B cell (primary cell): ENCODE measurements at regions not wholly inside any gene's neighbourhood (a gene's known extent, or its start where the extent isn't known, plus 50 kb on each side); places are given as distances from the start of the nearest gene placed in this dataset.

ENCODE experiments used
- ATAC-seq: fragments of 200-7000 bp; cut with Tn5 transposase; one replicate; pipeline ENCODE4 v1.10.0; 2021; ENCODE audit warnings: low read depth, mild to moderate bottlenecking, moderate number of reproducible peaks, moderate library complexity
- CTCF ChIA-PET: fragments of 350-600 bp; sonication (Branson Sonifier 250); formaldehyde crosslinking; loops from one replicate; lab custom pipeline; 2021; ENCODE audit warnings: antibody characterized with exemption, inconsistent platforms; lab: Charles Lee
- POLR2A ChIA-PET: fragments of 350-600 bp; sonication (Branson Sonifier 250); formaldehyde crosslinking; loops from one replicate; lab custom pipeline; 2021; ENCODE audit warnings: antibody characterized with exemption; lab: Charles Lee
- DNase-seq: peaks from one replicate; pipeline ENCODE4 v3.0.0; 2013
- H2AFZ ChIP-seq: 2 replicates; pipeline ENCODE4 v1.6.1; 2012; ENCODE audit warnings: mild to moderate bottlenecking, low read depth, low read length; ENCODE audit not compliant: insufficient read depth, poor library complexity, severe bottlenecking
- H3K27ac ChIP-seq, 2 donors: 1 replicate in 1 of 2; 2 replicates in 1 of 2; pipeline ENCODE4 v1.5.1; 2012 to 2013; ENCODE audit warnings: low read length in 2 of 2, mild to moderate bottlenecking in 2 of 2, moderate library complexity in 1 of 2
- H3K27me3 ChIP-seq, 4 experiments: fragments of 200-600 bp in 1 of 4; sonication (generic) in 1 of 4; replicated peaks in 1 of 4; 1 replicate in 2 of 4; 2 replicates in 2 of 4; pipeline versions ENCODE4 v1.6.1 to v1.7.0; 2013 to 2016; ENCODE audit warnings: low read length in 3 of 4, mild to moderate bottlenecking in 2 of 4, mixed read lengths in 1 of 4, moderate library complexity in 1 of 4; ENCODE audit not compliant: insufficient read depth in 4 of 4, control insufficient read depth in 3 of 4; ENCODE audit errors: control extremely low read depth in 1 of 4
- H3K36me3 ChIP-seq, 2 experiments: replicated peaks in 1 of 2; 1 replicate in 1 of 2; 2 replicates in 1 of 2; pipeline versions ENCODE4 v1.6.1 to v1.7.1; 2013; ENCODE audit warnings: low read length in 1 of 2; ENCODE audit not compliant: insufficient read depth in 2 of 2, control insufficient read depth in 1 of 2; ENCODE audit errors: control extremely low read depth in 1 of 2, extremely low read depth in 1 of 2
- H3K4me1 ChIP-seq, 2 donors: fragments of 200-600 bp in 1 of 2; sonication (generic) in 1 of 2; 1 replicate in 1 of 2; 2 replicates in 1 of 2; pipeline versions ENCODE4 v1.5.1 to v1.6.1; 2013 to 2017; ENCODE audit warnings: low read length in 2 of 2; ENCODE audit not compliant: control insufficient read depth in 2 of 2, insufficient read depth in 2 of 2
- H3K4me2 ChIP-seq: replicated peaks from 2 replicates; pipeline ENCODE3; 2012; ENCODE audit warnings: mild to moderate bottlenecking, low read depth, low read length; ENCODE audit not compliant: poor library complexity, severe bottlenecking
- H3K4me3 ChIP-seq, 5 experiments: fragments of 200-600 bp in 1 of 5; sonication (generic) in 1 of 5; 1 replicate in 3 of 5; 2 replicates in 2 of 5; pipeline versions ENCODE4 v1.5.1 to v1.7.0; 2011 to 2016; ENCODE audit warnings: low read length in 4 of 5, mild to moderate bottlenecking in 4 of 5, low read depth in 2 of 5, control low read depth in 1 of 5, moderate library complexity in 1 of 5; ENCODE audit not compliant: insufficient read depth in 1 of 5; ENCODE audit errors: control extremely low read depth in 1 of 5, extremely low read depth in 1 of 5
- H3K79me2 ChIP-seq: fragments of 200-600 bp; sonication (generic); one replicate; pipeline ENCODE4 v1.6.0; 2016; ENCODE audit warnings: low read length; ENCODE audit not compliant: control insufficient read depth, insufficient read depth
- H3K9ac ChIP-seq: fragments of 200-600 bp; sonication (generic); 2 replicates; pipeline ENCODE4 v1.6.1; 2017; ENCODE audit warnings: mild to moderate bottlenecking, low read length, moderate library complexity
- H3K9me3 ChIP-seq, 3 donors: one replicate each; pipeline versions ENCODE4 v1.6.1 to v1.7.1; 2013; ENCODE audit warnings: low read length in 2 of 3; ENCODE audit not compliant: control insufficient read depth in 2 of 3, insufficient read depth in 1 of 3; ENCODE audit errors: control extremely low read depth in 1 of 3
- H4K20me1 ChIP-seq: 2 replicates; pipeline ENCODE4 v1.6.0; 2012; ENCODE audit warnings: mild to moderate bottlenecking, low read length; ENCODE audit not compliant: insufficient read depth, control insufficient read depth, poor library complexity, severe bottlenecking
- H3K27ac Mint-ChIP-seq: one replicate; pipeline ENCODE4 v1.8.0; 2021; ENCODE audit warnings: mixed read lengths
- H3K27me3 Mint-ChIP-seq: one replicate; pipeline ENCODE4 v1.8.0; 2021; ENCODE audit warnings: mixed read lengths
- H3K4me1 Mint-ChIP-seq: one replicate; pipeline ENCODE4 v1.8.0; 2021; ENCODE audit warnings: mixed read lengths
- H3K4me3 Mint-ChIP-seq: one replicate; pipeline ENCODE4 v1.8.0; 2021; ENCODE audit warnings: mixed read lengths
- H3K9me3 Mint-ChIP-seq: one replicate; pipeline ENCODE4 v1.8.0; 2022; ENCODE audit warnings: mixed read lengths; ENCODE audit not compliant: insufficient read depth
- EZH2 ChIP-seq: IDR thresholded peaks from 2 replicates; pipeline ENCODE4 v1.6.1; 2012; ENCODE audit warnings: borderline replicate concordance, low read depth, mild to moderate bottlenecking, moderate library complexity, low read length; ENCODE audit not compliant: insufficient read depth, poor library complexity, severe bottlenecking
- WGBS: methylation state at CpG from one replicate; pipeline ENCODE4 v1.1.5; 2013; ENCODE audit warnings: missing lambda C conversion rate; ENCODE audit not compliant: insufficient coverage; 5-methylcytosine and 5-hydroxymethylcytosine counted together
- intact Hi-C: fragments of 100-400 bp; cut with micrococcal nuclease; formaldehyde crosslinking; loops from one replicate; pipeline ENCODE4 v1.10.0; 2022
- TF ChIP-seq, protein P1 (sequence below): fragments of 200-600 bp; IDR thresholded peaks from one replicate; pipeline ENCODE4 v1.8.0; 2022; ENCODE audit warnings: antibody characterized with exemption, mild to moderate bottlenecking

DNA sequence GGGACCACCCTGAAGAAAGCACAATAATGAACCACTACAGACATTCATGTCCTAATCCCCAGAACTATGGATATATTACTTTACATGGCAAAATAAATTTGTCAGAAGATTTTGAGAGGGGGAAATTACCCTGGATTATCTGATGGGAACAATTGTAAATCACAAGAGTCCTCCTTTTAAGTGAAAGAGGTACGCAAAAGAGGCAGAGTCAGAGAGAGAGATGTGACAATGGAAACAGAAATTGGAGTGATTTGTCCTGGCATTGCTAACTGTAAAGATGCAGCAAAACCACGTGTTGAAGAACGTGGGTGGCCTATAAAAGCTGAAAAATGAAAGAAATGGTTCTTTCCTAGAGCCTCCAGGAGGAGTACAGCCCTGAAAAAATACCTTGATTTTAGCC lies 1121.4 kb upstream of the ALCAM start:
- no peak for ATAC-seq
- Histone ChIP-seq H3K27me3 (no peaks in the 10 kb centered on the region), H3K79me2 (no peaks in the 10 kb centered on the region), H3K4me2 (no peak overlapping the region), H4K20me1 (no peaks in the 10 kb centered on the region), H3K4me3 (no peak overlapping the region), H3K4me1 (no peaks in the 10 kb centered on the region), H2AFZ (no peak overlapping the region), H3K36me3 (no peaks in the 10 kb centered on the region), H3K27ac (no peak overlapping the region), H3K9me3 (no peaks in the 10 kb centered on the region), H3K9ac (no peak overlapping the region)
- Mint-ChIP-seq H3K27ac (no peak overlapping the region), H3K4me1 (no peaks in the 10 kb centered on the region), H3K9me3 (peaks cover 5% of the 10 kb centered on the region), H3K27me3 (peaks cover 8% of the 10 kb centered on the region), H3K4me3 (no peak overlapping the region)
- intact Hi-C loops: no loop called here
- POLR2A ChIA-PET: no interaction called here
- no peak for DNase-seq
- 68% methylated on average over 3 of the region's 3 CpGs for WGBS
- CTCF ChIA-PET: no interaction called here
- TF ChIP-seq, protein P1, sequence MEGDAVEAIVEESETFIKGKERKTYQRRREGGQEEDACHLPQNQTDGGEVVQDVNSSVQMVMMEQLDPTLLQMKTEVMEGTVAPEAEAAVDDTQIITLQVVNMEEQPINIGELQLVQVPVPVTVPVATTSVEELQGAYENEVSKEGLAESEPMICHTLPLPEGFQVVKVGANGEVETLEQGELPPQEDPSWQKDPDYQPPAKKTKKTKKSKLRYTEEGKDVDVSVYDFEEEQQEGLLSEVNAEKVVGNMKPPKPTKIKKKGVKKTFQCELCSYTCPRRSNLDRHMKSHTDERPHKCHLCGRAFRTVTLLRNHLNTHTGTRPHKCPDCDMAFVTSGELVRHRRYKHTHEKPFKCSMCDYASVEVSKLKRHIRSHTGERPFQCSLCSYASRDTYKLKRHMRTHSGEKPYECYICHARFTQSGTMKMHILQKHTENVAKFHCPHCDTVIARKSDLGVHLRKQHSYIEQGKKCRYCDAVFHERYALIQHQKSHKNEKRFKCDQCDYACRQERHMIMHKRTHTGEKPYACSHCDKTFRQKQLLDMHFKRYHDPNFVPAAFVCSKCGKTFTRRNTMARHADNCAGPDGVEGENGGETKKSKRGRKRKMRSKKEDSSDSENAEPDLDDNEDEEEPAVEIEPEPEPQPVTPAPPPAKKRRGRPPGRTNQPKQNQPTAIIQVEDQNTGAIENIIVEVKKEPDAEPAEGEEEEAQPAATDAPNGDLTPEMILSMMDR: no peak
- no peak for TF ChIP-seq EZH2

GRCh38 chr3:104245981-104246380 lies 1120.7 kb upstream of the ALCAM start:
- ChIA-PET POLR2A (no interaction called here), CTCF (no interaction called here)
- no peak overlapping the region for H3K4me3 Mint-ChIP-seq
- no peak for TF ChIP-seq EZH2
- TF ChIP-seq, protein P1: no peak
- ATAC-seq (no peak), DNase-seq (no peak)
- Histone ChIP-seq H3K4me2 (no peak overlapping the region), H3K9me3 (no peaks in the 10 kb centered on the region), H3K4me1 (no peaks in the 10 kb centered on the region), H3K36me3 (no peaks in the 10 kb centered on the region), H3K79me2 (no peaks in the 10 kb centered on the region), H3K27me3 (no peaks in the 10 kb centered on the region), H3K9ac (no peak overlapping the region), H3K4me3 (no peak overlapping the region), H4K20me1 (no peaks in the 10 kb centered on the region), H3K27ac (no peak overlapping the region), H2AFZ (no peak overlapping the region)
- H3K27ac Mint-ChIP-seq: no peak overlapping the region
- no CpG with 5 or more reads among the region's 2 CpGs for WGBS
- H3K27me3 Mint-ChIP-seq: peaks cover 8% of the 10 kb centered on the region
- peaks cover 5% of the 10 kb centered on the region for H3K9me3 Mint-ChIP-seq
- no peaks in the 10 kb centered on the region for H3K4me1 Mint-ChIP-seq
- intact Hi-C loops: no loop called here
